ENCODE measurements at regions not wholly inside any gene's neighbourhood (a gene's known extent, or its start where the extent isn't known, plus 50 kb on each side); places are given as distances from the start of the nearest gene placed in this dataset.

- DNase-seq: no peak
- TF ChIP-seq CTCF (IDR thresholded peaks at IDR 0.05) (no peak), POLR2A (IDR thresholded peaks at IDR 0.05) (no peak)
- 44 to 52% (median 51%) methylated on average over 6 of the region's 6 CpGs for WGBS, 4 donors
- Histone ChIP-seq H3K27ac (no peak overlapping the region), H3K36me3 (replicated peaks in 1 of 2) (no peaks in the 10 kb centered on the region), H3K27me3 (peaks cover 16% of the 10 kb centered on the region), H3K9me3 (replicated peaks in 1 of 3) (no peaks in the 10 kb centered on the region), H3K4me1 (replicated peaks in 1 of 2) (no peaks in the 10 kb centered on the region), H3K4me3 (no peak overlapping the region)
- intact Hi-C loops (cut with DNase I): loop anchor here in 1 of 2 donors (10.0 kb wide), 1 partner anchor 615 kb away; the partner anchor contains the start of gene DLX5
Observed at GRCh38 chr7:96410126-96410839, 88.4 kb upstream of the SLC25A13 start.

GRCh38 chr7:96408881-96409280 is 87.0 kb upstream of the SLC25A13 start:
- TF ChIP-seq POLR2A (IDR thresholded peaks at IDR 0.05) (no peak), CTCF (IDR thresholded peaks at IDR 0.05) (no peak)
- no peaks in the 10 kb centered on the region for H3K4me1 ChIP-seq (replicated peaks in 1 of 2)
- H3K27ac ChIP-seq: no peak overlapping the region
- intact Hi-C loops (cut with DNase I): no loop called here
- no peak for DNase-seq
- 82 to 90% (median 85%) methylated on average over 9 of the region's 9 CpGs for WGBS, 4 donors
- no peaks in the 10 kb centered on the region for H3K9me3 ChIP-seq (replicated peaks in 1 of 3)
- no peak overlapping the region for H3K4me3 ChIP-seq
- peaks cover 16% of the 10 kb centered on the region for H3K27me3 ChIP-seq
- no peaks in the 10 kb centered on the region for H3K36me3 ChIP-seq (replicated peaks in 1 of 2)

- no peaks in the 10 kb centered on the region for H3K36me3 ChIP-seq (replicated peaks in 1 of 2)
- no peak for TF ChIP-seq POLR2A (IDR thresholded peaks at IDR 0.05)
- no peak for TF ChIP-seq CTCF (IDR thresholded peaks at IDR 0.05)
- DNase-seq: no peak
Observed at GRCh38 chr7:96407427-96407826, 85.5 kb upstream of the SLC25A13 start.

GRCh38 chr7:96402913-96403312 is 81.0 kb upstream of the SLC25A13 start:
- no peak for TF ChIP-seq POLR2A (IDR thresholded peaks at IDR 0.05)
- TF ChIP-seq CTCF (IDR thresholded peaks at IDR 0.05): no peak
- H3K4me3 ChIP-seq: no peak overlapping the region
- no peak overlapping the region for H3K27ac ChIP-seq
- peaks cover 4% of the 10 kb centered on the region for H3K27me3 ChIP-seq
- no peak for DNase-seq
- intact Hi-C loops (cut with DNase I): no loop called here
- 73 to 82% (median 80%) methylated on average over 1 of the region's 1 CpG for WGBS, 4 donors
- H3K9me3 ChIP-seq (replicated peaks in 1 of 3): no peaks in the 10 kb centered on the region
- no peaks in the 10 kb centered on the region for H3K36me3 ChIP-seq (replicated peaks in 1 of 2)
- H3K4me1 ChIP-seq (replicated peaks in 1 of 2): no peaks in the 10 kb centered on the region

More at GRCh38 chr7:96407427-96407826, 85.5 kb upstream of the SLC25A13 start:
- Histone ChIP-seq H3K27ac (no peak overlapping the region), H3K27me3 (peaks cover 16% of the 10 kb centered on the region), H3K4me1 (replicated peaks in 1 of 2) (no peaks in the 10 kb centered on the region), H3K4me3 (no peak overlapping the region), H3K9me3 (replicated peaks in 1 of 3) (no peaks in the 10 kb centered on the region)
- intact Hi-C loops (cut with DNase I): no loop called here
